ENCODE measurements at regions not wholly inside any gene's neighbourhood (a gene's known extent, or its start where the extent isn't known, plus 50 kb on each side); places are given as distances from the start of the nearest gene placed in this dataset.
"Not testable (repeated sequence)": the region's sequence is repeated elsewhere in the genome, so short reads cannot be mapped to it uniquely, and the experiment has no call there.

DNA sequence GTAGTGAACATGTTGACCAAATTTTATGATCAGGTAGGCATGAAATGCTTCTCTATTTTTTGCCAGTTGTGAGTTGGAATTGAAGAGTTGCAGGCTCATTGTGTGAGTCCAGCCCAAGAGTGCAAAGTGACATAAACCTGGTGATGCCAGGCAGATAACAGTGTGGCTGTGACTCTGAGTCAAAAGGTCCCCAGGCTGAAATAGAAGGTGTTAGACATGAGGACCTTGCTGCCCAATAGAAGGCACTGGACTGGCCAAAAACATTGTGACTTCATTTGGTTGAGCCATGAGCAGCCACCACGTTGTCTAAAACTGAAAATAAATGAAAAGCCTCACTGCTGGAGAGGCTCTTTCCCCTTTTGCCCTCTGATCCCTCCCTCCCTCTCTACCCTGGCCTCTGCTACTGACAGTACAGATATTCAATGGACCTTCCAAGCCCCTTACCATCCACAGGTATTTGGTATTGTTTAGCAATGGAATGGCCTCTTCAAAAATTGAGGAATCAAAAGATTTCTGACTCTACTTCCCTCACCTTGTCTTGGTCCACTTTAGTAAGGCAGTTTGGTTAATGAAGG lies 67.8 kb upstream of the ABCD3 start:
- Histone ChIP-seq H3K27me3 (replicated peaks; ENCODE audit: control insufficient read depth, insufficient read depth, low read length) (no peaks in the 10 kb centered on the region), H3K36me3 (ENCODE audit: control insufficient read depth, insufficient read depth, low read length) (no peaks in the 10 kb centered on the region), H3K4me3 (replicated peaks; ENCODE audit: low read depth, low read length) (no peak overlapping the region)
- DNase-seq (ENCODE audit: extremely low read depth, insufficient read length): no peak
- TF ChIP-seq, protein P1, sequence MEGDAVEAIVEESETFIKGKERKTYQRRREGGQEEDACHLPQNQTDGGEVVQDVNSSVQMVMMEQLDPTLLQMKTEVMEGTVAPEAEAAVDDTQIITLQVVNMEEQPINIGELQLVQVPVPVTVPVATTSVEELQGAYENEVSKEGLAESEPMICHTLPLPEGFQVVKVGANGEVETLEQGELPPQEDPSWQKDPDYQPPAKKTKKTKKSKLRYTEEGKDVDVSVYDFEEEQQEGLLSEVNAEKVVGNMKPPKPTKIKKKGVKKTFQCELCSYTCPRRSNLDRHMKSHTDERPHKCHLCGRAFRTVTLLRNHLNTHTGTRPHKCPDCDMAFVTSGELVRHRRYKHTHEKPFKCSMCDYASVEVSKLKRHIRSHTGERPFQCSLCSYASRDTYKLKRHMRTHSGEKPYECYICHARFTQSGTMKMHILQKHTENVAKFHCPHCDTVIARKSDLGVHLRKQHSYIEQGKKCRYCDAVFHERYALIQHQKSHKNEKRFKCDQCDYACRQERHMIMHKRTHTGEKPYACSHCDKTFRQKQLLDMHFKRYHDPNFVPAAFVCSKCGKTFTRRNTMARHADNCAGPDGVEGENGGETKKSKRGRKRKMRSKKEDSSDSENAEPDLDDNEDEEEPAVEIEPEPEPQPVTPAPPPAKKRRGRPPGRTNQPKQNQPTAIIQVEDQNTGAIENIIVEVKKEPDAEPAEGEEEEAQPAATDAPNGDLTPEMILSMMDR (IDR thresholded peaks at IDR 0.05; ENCODE audit: insufficient read depth, low read length, poor library complexity, severe bottlenecking): no peak

DNA sequence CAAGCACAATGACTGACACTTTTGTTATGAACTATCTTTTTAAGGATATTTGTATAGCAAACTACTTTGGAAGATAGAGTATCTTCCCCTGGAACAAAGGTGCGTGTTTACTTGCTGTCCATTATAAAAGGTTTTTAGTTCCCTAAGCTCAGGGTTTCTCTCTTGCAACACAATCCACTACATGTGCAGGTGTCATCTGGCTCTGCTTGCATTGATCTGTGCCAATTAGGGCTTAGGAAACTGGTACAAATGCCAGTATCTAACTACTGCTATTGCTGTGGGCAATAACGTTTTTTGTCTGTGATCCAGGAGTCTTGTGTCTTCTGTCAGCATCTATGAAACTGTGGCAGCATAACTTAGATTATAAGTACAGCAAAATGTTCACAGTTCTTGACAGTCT lies 68.3 kb upstream of the ABCD3 start:
- H3K4me3 ChIP-seq (replicated peaks; ENCODE audit: low read depth, low read length): no peak overlapping the region
- H3K36me3 ChIP-seq (ENCODE audit: control insufficient read depth, insufficient read depth, low read length): no peaks in the 10 kb centered on the region
- H3K27me3 ChIP-seq (replicated peaks; ENCODE audit: control insufficient read depth, insufficient read depth, low read length): no peaks in the 10 kb centered on the region
- TF ChIP-seq, protein P1 (IDR thresholded peaks at IDR 0.05; ENCODE audit: insufficient read depth, low read length, poor library complexity, severe bottlenecking): no peak
- no peak for DNase-seq (ENCODE audit: extremely low read depth, insufficient read length)

DNA sequence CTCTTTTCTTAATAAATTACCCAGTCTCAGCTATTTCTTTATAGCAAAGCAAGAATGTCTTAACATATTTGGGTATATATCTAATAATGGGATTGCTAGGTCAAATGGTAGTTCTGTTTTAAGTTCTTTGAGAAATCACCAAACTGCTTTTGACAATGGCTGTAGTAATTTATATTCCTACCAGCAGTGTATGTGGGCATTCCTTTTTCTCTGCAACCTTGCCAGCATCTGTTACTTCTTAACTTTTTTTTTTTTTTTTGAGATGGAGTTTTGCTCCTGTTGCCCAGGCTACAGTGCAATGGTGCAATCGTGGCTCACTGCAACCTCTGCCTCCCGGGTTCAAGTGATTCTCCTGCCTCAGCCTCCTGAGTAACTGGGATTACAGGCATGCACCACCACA lies 69.8 kb upstream of the ABCD3 start:
- H3K36me3 ChIP-seq (ENCODE audit: control insufficient read depth, insufficient read depth, low read length); H3K27me3 ChIP-seq (replicated peaks; ENCODE audit: control insufficient read depth, insufficient read depth, low read length); DNase-seq (ENCODE audit: extremely low read depth, insufficient read length); H3K4me3 ChIP-seq (replicated peaks; ENCODE audit: low read depth, low read length): not testable (repeated sequence)

DNA sequence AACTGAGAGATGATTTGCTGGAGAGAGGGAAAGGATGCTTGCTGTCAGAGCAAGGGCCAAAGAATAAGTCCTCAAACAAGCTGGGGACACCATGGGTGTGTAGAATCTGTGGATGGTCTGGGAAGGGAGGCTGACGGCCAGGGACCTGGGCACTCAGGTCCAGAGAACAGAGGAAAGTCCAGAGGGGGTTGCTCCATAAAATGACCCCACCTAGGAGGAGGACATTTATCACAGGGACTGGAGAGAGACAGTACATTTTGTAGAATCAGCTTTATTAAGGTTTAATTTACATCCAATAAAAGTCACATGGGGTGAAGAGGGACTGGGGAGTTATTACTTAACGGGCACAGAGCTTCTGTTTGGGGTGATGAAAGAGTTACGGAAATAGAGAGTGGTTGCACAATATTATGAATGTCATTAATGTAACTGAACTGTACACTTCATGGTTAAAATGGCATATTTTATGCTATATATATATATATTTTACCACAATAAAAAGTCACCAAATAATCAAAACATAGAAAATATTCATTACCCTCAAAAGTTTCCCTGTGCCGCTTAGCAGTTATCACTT lies 73.0 kb upstream of the ABCD3 start:
- no peak overlapping the region for H3K4me3 ChIP-seq (replicated peaks; ENCODE audit: low read depth, low read length)
- no peak for DNase-seq (ENCODE audit: extremely low read depth, insufficient read length)
- TF ChIP-seq, protein P1 (IDR thresholded peaks at IDR 0.05; ENCODE audit: insufficient read depth, low read length, poor library complexity, severe bottlenecking): no peak
- no peaks in the 10 kb centered on the region for H3K36me3 ChIP-seq (ENCODE audit: control insufficient read depth, insufficient read depth, low read length)
- no peaks in the 10 kb centered on the region for H3K27me3 ChIP-seq (replicated peaks; ENCODE audit: control insufficient read depth, insufficient read depth, low read length)

DNA sequence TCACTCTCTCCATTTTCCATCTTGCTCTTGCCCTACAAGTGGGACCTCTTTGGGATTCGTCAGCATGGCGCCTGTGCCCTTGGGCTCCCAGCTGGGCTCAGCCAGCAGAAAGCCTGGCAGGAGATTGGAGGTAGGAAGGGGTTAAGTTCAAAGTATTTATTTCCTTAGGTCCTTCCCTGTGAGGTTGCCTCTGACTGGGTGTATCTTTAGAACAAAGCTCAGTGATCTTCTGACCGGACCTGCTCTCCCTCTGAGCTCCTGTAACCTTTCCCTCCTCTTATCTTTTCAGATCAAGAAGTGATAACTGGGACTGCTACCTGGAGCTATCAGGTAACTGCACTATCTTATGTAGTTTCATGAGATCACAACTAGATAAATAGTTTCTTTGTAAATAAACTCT lies 75.8 kb upstream of the ABCD3 start:
- H3K27me3 ChIP-seq (replicated peaks; ENCODE audit: control insufficient read depth, insufficient read depth, low read length): no peaks in the 10 kb centered on the region
- no peak for DNase-seq (ENCODE audit: extremely low read depth, insufficient read length)
- TF ChIP-seq, protein P1 (IDR thresholded peaks at IDR 0.05; ENCODE audit: insufficient read depth, low read length, poor library complexity, severe bottlenecking): no peak
- no peak overlapping the region for H3K4me3 ChIP-seq (replicated peaks; ENCODE audit: low read depth, low read length)
- H3K36me3 ChIP-seq (ENCODE audit: control insufficient read depth, insufficient read depth, low read length): no peaks in the 10 kb centered on the region

DNA sequence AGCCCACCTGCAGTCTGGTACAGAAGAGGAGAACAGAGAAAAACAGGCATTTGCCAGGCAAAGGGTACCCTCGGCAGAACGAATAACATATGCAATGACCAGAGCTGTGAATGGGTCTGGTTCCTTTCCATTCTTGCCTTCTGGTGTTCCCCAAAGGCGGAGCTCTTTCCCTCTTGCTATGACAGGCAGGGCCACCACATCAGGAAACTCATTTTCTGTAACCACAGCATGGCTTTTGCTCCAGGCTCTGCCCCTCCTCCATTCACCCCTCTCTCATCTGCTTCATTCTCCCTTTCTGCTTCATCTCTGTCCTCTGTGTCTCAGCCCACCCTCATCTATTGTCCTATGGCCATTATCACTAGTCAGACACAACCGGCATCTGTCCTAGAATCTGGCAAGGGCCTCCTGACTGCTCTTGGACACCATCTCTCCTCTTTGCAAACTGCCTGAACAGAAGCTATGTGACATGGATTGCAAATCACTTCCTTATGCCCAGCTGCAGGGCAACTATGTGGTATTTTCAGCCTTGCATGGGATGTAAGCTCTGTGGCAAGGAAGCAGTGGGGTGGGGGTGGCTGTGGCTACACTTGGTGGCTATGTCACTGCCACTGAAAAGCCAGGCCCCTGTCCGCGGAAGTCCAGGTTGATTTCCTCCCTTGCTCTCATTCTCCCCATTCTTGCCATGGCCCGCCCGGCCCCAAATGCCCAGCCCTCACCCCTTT lies 78.8 kb upstream of the ABCD3 start:
- DNase-seq (ENCODE audit: extremely low read depth, insufficient read length): no peak
- Histone ChIP-seq H3K4me3 (replicated peaks; ENCODE audit: low read depth, low read length) (no peak overlapping the region), H3K27me3 (replicated peaks; ENCODE audit: control insufficient read depth, insufficient read depth, low read length) (no peaks in the 10 kb centered on the region), H3K36me3 (ENCODE audit: control insufficient read depth, insufficient read depth, low read length) (no peaks in the 10 kb centered on the region)
- TF ChIP-seq, protein P1 (IDR thresholded peaks at IDR 0.05; ENCODE audit: insufficient read depth, low read length, poor library complexity, severe bottlenecking): no peak

Measured in GM06990 (cell line).